ENCODE measurements at regions not wholly inside any gene's neighbourhood (a gene's known extent, or its start where the extent isn't known, plus 50 kb on each side); places are given as distances from the start of the nearest gene placed in this dataset.

- Histone ChIP-seq H3K27me3 (ENCODE audit: insufficient read depth, low read depth, severe bottlenecking) (no peaks in the 10 kb centered on the region), H3K27ac (no peak overlapping the region), H3K36me3 (no peaks in the 10 kb centered on the region), H3K9me3 (ENCODE audit: severe bottlenecking) (no peaks in the 10 kb centered on the region), H3K4me3 (ENCODE audit: low read depth, low read length) (no peak overlapping the region)
- TF ChIP-seq, protein P1, sequence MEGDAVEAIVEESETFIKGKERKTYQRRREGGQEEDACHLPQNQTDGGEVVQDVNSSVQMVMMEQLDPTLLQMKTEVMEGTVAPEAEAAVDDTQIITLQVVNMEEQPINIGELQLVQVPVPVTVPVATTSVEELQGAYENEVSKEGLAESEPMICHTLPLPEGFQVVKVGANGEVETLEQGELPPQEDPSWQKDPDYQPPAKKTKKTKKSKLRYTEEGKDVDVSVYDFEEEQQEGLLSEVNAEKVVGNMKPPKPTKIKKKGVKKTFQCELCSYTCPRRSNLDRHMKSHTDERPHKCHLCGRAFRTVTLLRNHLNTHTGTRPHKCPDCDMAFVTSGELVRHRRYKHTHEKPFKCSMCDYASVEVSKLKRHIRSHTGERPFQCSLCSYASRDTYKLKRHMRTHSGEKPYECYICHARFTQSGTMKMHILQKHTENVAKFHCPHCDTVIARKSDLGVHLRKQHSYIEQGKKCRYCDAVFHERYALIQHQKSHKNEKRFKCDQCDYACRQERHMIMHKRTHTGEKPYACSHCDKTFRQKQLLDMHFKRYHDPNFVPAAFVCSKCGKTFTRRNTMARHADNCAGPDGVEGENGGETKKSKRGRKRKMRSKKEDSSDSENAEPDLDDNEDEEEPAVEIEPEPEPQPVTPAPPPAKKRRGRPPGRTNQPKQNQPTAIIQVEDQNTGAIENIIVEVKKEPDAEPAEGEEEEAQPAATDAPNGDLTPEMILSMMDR (IDR thresholded peaks at IDR 0.05; ENCODE audit: low read depth, low read length), result no peak
- no peak for DNase-seq
Measured at GRCh38 chr4:121551271-121551670, 145.5 kb downstream of the ANXA5 start.

DNA sequence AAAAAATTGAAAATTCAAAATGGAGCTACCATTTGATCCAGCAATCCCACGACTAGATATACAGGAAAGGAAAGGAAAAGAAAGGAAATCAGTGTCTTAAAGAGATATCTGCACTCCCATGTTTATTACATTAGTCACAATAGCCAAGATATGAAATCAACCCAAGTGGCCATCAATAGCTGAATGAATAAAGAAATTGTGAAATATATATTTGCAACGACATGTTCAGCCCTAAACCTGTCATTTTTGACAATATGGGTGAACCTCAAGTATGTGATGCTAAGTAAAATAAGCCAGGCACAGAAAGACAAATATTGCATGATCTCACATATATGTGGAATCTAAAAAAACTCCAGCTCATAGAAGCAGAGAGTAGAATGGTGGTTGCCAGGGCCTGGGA, 155.1 kb downstream of the ANXA5 start:
- no peak for DNase-seq
- Histone ChIP-seq H3K4me3 (ENCODE audit: low read depth, low read length) (no peak overlapping the region), H3K27me3 (ENCODE audit: insufficient read depth, low read depth, severe bottlenecking) (no peaks in the 10 kb centered on the region), H3K9me3 (ENCODE audit: severe bottlenecking) (no peaks in the 10 kb centered on the region), H3K27ac (no peak overlapping the region), H3K36me3 (no peaks in the 10 kb centered on the region)
- TF ChIP-seq, protein P1 (IDR thresholded peaks at IDR 0.05; ENCODE audit: low read depth, low read length), result no peak

GRCh38 chr4:121535351-121535750, 154.5 kb upstream of the QRFPR start:
- Histone ChIP-seq H3K36me3 (no peaks in the 10 kb centered on the region), H3K27ac (no peak overlapping the region), H3K27me3 (ENCODE audit: insufficient read depth, low read depth, severe bottlenecking) (no peaks in the 10 kb centered on the region), H3K9me3 (ENCODE audit: severe bottlenecking) (no peaks in the 10 kb centered on the region), H3K4me3 (ENCODE audit: low read depth, low read length) (no peak overlapping the region)
- TF ChIP-seq, protein P1 (IDR thresholded peaks at IDR 0.05; ENCODE audit: low read depth, low read length), result no peak
- DNase-seq, result no peak

- Histone ChIP-seq H3K27me3 (ENCODE audit: insufficient read depth, low read depth, severe bottlenecking) (no peaks in the 10 kb centered on the region), H3K9me3 (ENCODE audit: severe bottlenecking) (no peaks in the 10 kb centered on the region), H3K27ac (no peak overlapping the region), H3K4me3 (ENCODE audit: low read depth, low read length) (no peak overlapping the region), H3K36me3 (no peaks in the 10 kb centered on the region)
- DNase-seq, result no peak
- TF ChIP-seq, protein P1 (IDR thresholded peaks at IDR 0.05; ENCODE audit: low read depth, low read length), result no peak
Measured at GRCh38 chr4:121534187-121534586, 153.4 kb upstream of the QRFPR start.

- TF ChIP-seq, protein P1 (IDR thresholded peaks at IDR 0.05; ENCODE audit: low read depth, low read length), result no peak
- Histone ChIP-seq H3K27me3 (ENCODE audit: insufficient read depth, low read depth, severe bottlenecking) (no peaks in the 10 kb centered on the region), H3K4me3 (ENCODE audit: low read depth, low read length) (no peak overlapping the region), H3K9me3 (ENCODE audit: severe bottlenecking) (no peaks in the 10 kb centered on the region), H3K27ac (no peak overlapping the region), H3K36me3 (no peaks in the 10 kb centered on the region)
- no peak for DNase-seq
Measured at GRCh38 chr4:121526509-121526908, 145.7 kb upstream of the QRFPR start.

DNA sequence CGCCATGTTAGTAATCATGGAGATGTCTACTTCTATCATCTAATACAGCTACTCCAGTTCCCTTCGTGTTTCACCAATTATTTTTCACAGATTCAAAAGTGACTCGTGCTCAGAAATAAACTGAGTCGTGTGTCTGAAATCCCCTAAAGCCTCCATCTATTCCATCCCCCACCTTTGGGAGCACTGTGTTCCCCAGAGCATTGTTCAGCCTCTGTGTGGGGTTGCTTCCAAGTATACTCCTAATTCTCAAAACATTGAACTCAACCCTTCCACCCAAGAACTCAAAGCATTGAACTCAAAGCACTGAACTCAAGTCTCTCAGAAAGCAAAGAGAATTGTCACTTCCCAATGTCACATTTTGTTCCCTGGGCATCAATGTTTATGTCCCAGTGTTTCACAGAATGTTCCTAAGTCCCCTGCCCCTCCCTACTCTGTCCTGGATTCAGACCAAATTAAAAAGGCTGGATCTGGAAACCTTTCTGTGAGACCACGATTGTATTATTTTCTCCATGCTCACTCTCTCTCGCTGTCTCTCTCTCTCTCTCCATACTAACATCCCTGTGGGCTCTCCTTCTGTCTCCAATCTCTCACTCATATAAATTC, 138.5 kb upstream of the QRFPR start:
- Histone ChIP-seq H3K4me3 (ENCODE audit: low read depth, low read length) (no peak overlapping the region), H3K27ac (no peak overlapping the region), H3K36me3 (no peaks in the 10 kb centered on the region), H3K9me3 (ENCODE audit: severe bottlenecking) (no peaks in the 10 kb centered on the region), H3K27me3 (ENCODE audit: insufficient read depth, low read depth, severe bottlenecking) (no peaks in the 10 kb centered on the region)
- DNase-seq, result no peak
- TF ChIP-seq, protein P1 (IDR thresholded peaks at IDR 0.05; ENCODE audit: low read depth, low read length), result no peak
